ENCODE measurements at regions not wholly inside any gene's neighbourhood (a gene's known extent, or its start where the extent isn't known, plus 50 kb on each side); places are given as distances from the start of the nearest gene placed in this dataset.

- Histone ChIP-seq H3K4me3 (replicated peaks in 1 of 3) (no peak overlapping the region), H3K36me3 (no peaks in the 10 kb centered on the region), H3K27me3 (no peaks in the 10 kb centered on the region), H3K4me1 (no peaks in the 10 kb centered on the region), H3K9me3 (no peaks in the 10 kb centered on the region), H3K27ac (no peak overlapping the region)
- DNase-seq = no peak
- TF ChIP-seq CTCF (IDR thresholded peaks at IDR 0.05) (no peak), POLR2A (IDR thresholded peaks at IDR 0.05) (no peak)
- WGBS, 2 donors = 89 to 92% methylated on average over 3 of the region's 3 CpGs
- intact Hi-C loops (cut with DNase I) = no loop called here
Observed at GRCh38 chr2:220555961-220556630, 928.7 kb downstream of the SLC4A3 start.

GRCh38 chr2:220556658-220557057 is 929.2 kb downstream of the SLC4A3 start:
- whole genome bisulfite sequencing, 2 donors = 63 to 76% methylated on average over 1 of the region's 1 CpG
- Histone ChIP-seq H3K27ac (no peak overlapping the region), H3K36me3 (no peaks in the 10 kb centered on the region), H3K4me3 (replicated peaks in 1 of 3) (no peak overlapping the region), H3K4me1 (no peaks in the 10 kb centered on the region), H3K9me3 (no peaks in the 10 kb centered on the region), H3K27me3 (no peaks in the 10 kb centered on the region)
- intact Hi-C loops (cut with DNase I) = no loop called here
- TF ChIP-seq POLR2A (IDR thresholded peaks at IDR 0.05) = no peak
- DNase-seq = no peak

- no peaks in the 10 kb centered on the region for H3K9me3 ChIP-seq
- no peaks in the 10 kb centered on the region for H3K36me3 ChIP-seq
- H3K4me3 ChIP-seq (replicated peaks in 1 of 3) = no peak overlapping the region
- no peaks in the 10 kb centered on the region for H3K4me1 ChIP-seq
- intact Hi-C loops (cut with DNase I) = no loop called here
- no peak for TF ChIP-seq POLR2A (IDR thresholded peaks at IDR 0.05)
- TF ChIP-seq CTCF (IDR thresholded peaks at IDR 0.05) = no peak
- no peaks in the 10 kb centered on the region for H3K27me3 ChIP-seq
- no peak for DNase-seq
- 95% methylated on average over 7 of the region's 7 CpGs for WGBS, 2 donors
- no peak overlapping the region for H3K27ac ChIP-seq
Observed at GRCh38 chr2:220560192-220560591, 932.8 kb downstream of the SLC4A3 start.

GRCh38 chr2:220562375-220563140 is 935.1 kb downstream of the SLC4A3 start:
- Histone ChIP-seq H3K27ac (no peak overlapping the region), H3K36me3 (no peaks in the 10 kb centered on the region), H3K4me3 (replicated peaks in 1 of 3) (no peak overlapping the region), H3K4me1 (no peaks in the 10 kb centered on the region), H3K27me3 (no peaks in the 10 kb centered on the region), H3K9me3 (no peaks in the 10 kb centered on the region)
- DNase-seq = no peak
- intact Hi-C loops (cut with DNase I) = no loop called here
- WGBS, 2 donors = 95% methylated on average over 4 of the region's 4 CpGs
- TF ChIP-seq POLR2A (IDR thresholded peaks at IDR 0.05) (no peak), CTCF (IDR thresholded peaks at IDR 0.05) (no peak)

- no peaks in the 10 kb centered on the region for H3K9me3 ChIP-seq
- H3K27ac ChIP-seq = no peak overlapping the region
- TF ChIP-seq POLR2A (IDR thresholded peaks at IDR 0.05) (no peak), CTCF (IDR thresholded peaks at IDR 0.05) (no peak)
- H3K4me3 ChIP-seq (replicated peaks in 1 of 3) = no peak overlapping the region
- no peak for DNase-seq
- no peaks in the 10 kb centered on the region for H3K36me3 ChIP-seq
- WGBS, 2 donors = 68 to 70% methylated on average over 8 of the region's 8 CpGs
- no peaks in the 10 kb centered on the region for H3K4me1 ChIP-seq
- no peaks in the 10 kb centered on the region for H3K27me3 ChIP-seq
- intact Hi-C loops (cut with DNase I) = no loop called here
Observed at GRCh38 chr2:220568296-220568695, 940.9 kb downstream of the SLC4A3 start.

All from thyroid gland (tissue), 4 donors.